ENCODE measurements at regions not wholly inside any gene's neighbourhood (a gene's known extent, or its start where the extent isn't known, plus 50 kb on each side); places are given as distances from the start of the nearest gene placed in this dataset.
A peak's percentile ranks its signal among the peaks of the same experiment; 100 is the strongest.

GRCh38 chr13:26976313-26976712, 195.3 kb downstream of the USP12 start:
- intact Hi-C loops (cut with DNase I; ENCODE audit: low total_unique reads), result no loop called here
- 92 to 96% methylated on average over 1 of the region's 1 CpG for WGBS, 2 donors

DNA sequence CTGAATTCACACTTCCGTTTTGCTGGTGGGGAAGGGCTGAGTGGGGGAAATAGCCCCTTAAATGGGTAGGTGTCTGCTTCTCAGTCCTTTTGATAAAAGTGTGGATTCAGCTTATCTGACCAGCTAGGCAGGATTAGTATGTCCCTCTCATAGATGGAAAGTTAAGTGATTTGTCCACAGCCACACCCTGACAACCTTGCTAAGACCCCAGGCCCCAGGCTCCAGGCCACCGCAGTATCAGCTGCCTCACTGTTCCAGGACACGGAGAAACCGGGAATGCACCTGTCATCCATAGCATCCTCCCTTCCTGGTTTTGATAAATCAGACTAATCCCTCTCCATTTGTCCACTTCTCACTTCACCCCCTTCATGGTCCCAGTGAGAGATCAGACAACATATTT, 197.7 kb downstream of the USP12 start:
- no peaks in the 10 kb centered on the region for H3K27me3 ChIP-seq
- WGBS, 2 donors, result 68 to 76% methylated on average over 4 of the region's 4 CpGs
- no peaks in the 10 kb centered on the region for H3K4me1 ChIP-seq
- intact Hi-C loops (cut with DNase I; ENCODE audit: low total_unique reads), result no loop called here
- no peak overlapping the region for H3K27ac ChIP-seq
- no peak for DNase-seq
- no peaks in the 10 kb centered on the region for H3K9me3 ChIP-seq
- H3K4me3 ChIP-seq, result no peak overlapping the region
- TF ChIP-seq POLR2A (IDR thresholded peaks at IDR 0.05), result no peak
- no peak for TF ChIP-seq CTCF (IDR thresholded peaks at IDR 0.05)
- H3K36me3 ChIP-seq (ENCODE audit: low read depth, missing control alignments), result no peaks in the 10 kb centered on the region

More at GRCh38 chr13:26976313-26976712, 195.3 kb downstream of the USP12 start:
- no peak for DNase-seq
- no peaks in the 10 kb centered on the region for H3K36me3 ChIP-seq (ENCODE audit: low read depth, missing control alignments)
- TF ChIP-seq CTCF (IDR thresholded peaks at IDR 0.05) (no peak), POLR2A (IDR thresholded peaks at IDR 0.05) (no peak)
- no peaks in the 10 kb centered on the region for H3K4me1 ChIP-seq
- H3K9me3 ChIP-seq, result no peaks in the 10 kb centered on the region
- H3K4me3 ChIP-seq, result no peak overlapping the region
- H3K27me3 ChIP-seq, result no peaks in the 10 kb centered on the region
- no peak overlapping the region for H3K27ac ChIP-seq

- intact Hi-C loops (cut with DNase I; ENCODE audit: low total_unique reads), result no loop called here
- H3K27ac ChIP-seq, result no peak overlapping the region
- no peaks in the 10 kb centered on the region for H3K27me3 ChIP-seq
- TF ChIP-seq POLR2A (IDR thresholded peaks at IDR 0.05) (no peak), CTCF (IDR thresholded peaks at IDR 0.05) (no peak)
- no peaks in the 10 kb centered on the region for H3K36me3 ChIP-seq (ENCODE audit: low read depth, missing control alignments)
- H3K4me1 ChIP-seq, result no peaks in the 10 kb centered on the region
- H3K9me3 ChIP-seq, result no peaks in the 10 kb centered on the region
- 71 to 74% methylated on average over 6 of the region's 6 CpGs for WGBS, 2 donors
- H3K4me3 ChIP-seq, result no peak overlapping the region
- no peak for DNase-seq
Observed at GRCh38 chr13:26973295-26973694, 198.3 kb downstream of the USP12 start.

- TF ChIP-seq POLR2A (IDR thresholded peaks at IDR 0.05) (no peak), CTCF (IDR thresholded peaks at IDR 0.05) (peak in 1 of 3 experiments; percentile 13)
- H3K4me1 ChIP-seq, result peaks cover 2% of the 10 kb centered on the region
- no peak overlapping the region for H3K4me3 ChIP-seq
- WGBS, 2 donors, result 46 to 49% methylated on average over 10 of the region's 10 CpGs
- peak; percentile 33 for DNase-seq
- no peaks in the 10 kb centered on the region for H3K9me3 ChIP-seq
- H3K27me3 ChIP-seq, result no peaks in the 10 kb centered on the region
- intact Hi-C loops (cut with DNase I; ENCODE audit: low total_unique reads), result no loop called here
- no peak overlapping the region for H3K27ac ChIP-seq
- H3K36me3 ChIP-seq (ENCODE audit: low read depth, missing control alignments), result no peaks in the 10 kb centered on the region
Observed at GRCh38 chr13:26971990-26972887, 199.4 kb downstream of the USP12 start.
